ENCODE measurements at regions not wholly inside any gene's neighbourhood (a gene's known extent, or its start where the extent isn't known, plus 50 kb on each side); places are given as distances from the start of the nearest gene placed in this dataset.
"Not testable (repeated sequence)": the region's sequence is repeated elsewhere in the genome, so short reads cannot be mapped to it uniquely, and the experiment has no call there.

GRCh38 chr12:17571047-17571446 lies 518.9 kb downstream of the RERGL start:
- in situ Hi-C loops (cut with HindIII; ENCODE audit: low pct_unique_long_range_greater_than_20kb, low sequenced_read_pairs): no loop called here
- H3K27me3 ChIP-seq (ENCODE audit: control insufficient read depth, insufficient read depth, low read length): no peaks in the 10 kb centered on the region
- intact Hi-C loops (cut with micrococcal nuclease; ENCODE audit: unreplicated experiment): no loop called here
- no peaks in the 10 kb centered on the region for H3K4me1 ChIP-seq (ENCODE audit: control insufficient read depth, insufficient read depth, low read length)
- CTCF ChIA-PET: no interaction called here
- no peak overlapping the region for H3K27ac ChIP-seq (ENCODE audit: low read length)
- no TSS peak for BruUV-seq (replicated peaks)
- DNase-seq (ENCODE audit: low read depth, low spot score) (no peak), ATAC-seq (no peak)
- no peaks in the 10 kb centered on the region for H3K9me3 ChIP-seq (ENCODE audit: control insufficient read depth, insufficient read depth, low read depth, low read length)
- POLR2A ChIA-PET: no interaction called here
- no peak overlapping the region for H3K4me3 ChIP-seq (ENCODE audit: low read depth in 2 of 2, low read length in 2 of 2)
- H3K36me3 ChIP-seq (ENCODE audit: control insufficient read depth, insufficient read depth, low read length): no peaks in the 10 kb centered on the region; the same call in 1 of the 2 replicates
- TF ChIP-seq TCF7L2 (IDR thresholded peaks at IDR 0.05; ENCODE audit: low read depth, low read length) (no peak), REST (IDR thresholded peaks at IDR 0.05; ENCODE audit: insufficient read depth in 1 of 2, low read depth in 2 of 2, low read length in 1 of 2) (no peak), SIN3A (IDR thresholded peaks at IDR 0.05; ENCODE audit: borderline replicate concordance, insufficient read depth, low read depth, low read length) (no peak), POLR2AphosphoS5 (IDR thresholded peaks at IDR 0.05; ENCODE audit: low read depth, low read length) (no peak), CTCF (IDR thresholded peaks at IDR 0.05) (no peak)

- in situ Hi-C loops (cut with HindIII; ENCODE audit: low pct_unique_long_range_greater_than_20kb, low sequenced_read_pairs); H3K4me3 ChIP-seq (ENCODE audit: low read depth in 2 of 2, low read length in 2 of 2); H3K27ac ChIP-seq (ENCODE audit: low read length); intact Hi-C loops (cut with micrococcal nuclease; ENCODE audit: unreplicated experiment); H3K27me3 ChIP-seq (ENCODE audit: control insufficient read depth, insufficient read depth, low read length); H3K9me3 ChIP-seq (ENCODE audit: control insufficient read depth, insufficient read depth, low read depth, low read length); ATAC-seq; CTCF ChIA-PET; H3K4me1 ChIP-seq (ENCODE audit: control insufficient read depth, insufficient read depth, low read length); H3K36me3 ChIP-seq (ENCODE audit: control insufficient read depth, insufficient read depth, low read length); DNase-seq (ENCODE audit: low read depth, low spot score); POLR2A ChIA-PET; BruUV-seq (replicated peaks): not testable (repeated sequence)
Measured at GRCh38 chr12:17564630-17565029, 525.4 kb downstream of the RERGL start.

- H3K27ac ChIP-seq (ENCODE audit: low read length): no peak overlapping the region
- no peaks in the 10 kb centered on the region for H3K4me1 ChIP-seq (ENCODE audit: control insufficient read depth, insufficient read depth, low read length)
- CTCF ChIA-PET: interaction anchor here (0.6 kb wide), 1 partner anchor 1189 kb away, joined by 7 read pairs; no protein-coding TSS in a partner anchor
- in situ Hi-C loops (cut with HindIII; ENCODE audit: low pct_unique_long_range_greater_than_20kb, low sequenced_read_pairs) (no loop called here), intact Hi-C loops (cut with micrococcal nuclease; ENCODE audit: unreplicated experiment) (no loop called here)
- no peak for TF ChIP-seq CTCF (IDR thresholded peaks at IDR 0.05)
- DNase-seq (ENCODE audit: low read depth, low spot score): no peak
- no TSS peak for BruUV-seq (replicated peaks)
- POLR2A ChIA-PET: no interaction called here
- no peaks in the 10 kb centered on the region for H3K9me3 ChIP-seq (ENCODE audit: control insufficient read depth, insufficient read depth, low read depth, low read length)
- no peak overlapping the region for H3K4me3 ChIP-seq (ENCODE audit: low read depth in 2 of 2, low read length in 2 of 2)
- no peaks in the 10 kb centered on the region for H3K27me3 ChIP-seq (ENCODE audit: control insufficient read depth, insufficient read depth, low read length)
- no peaks in the 10 kb centered on the region for H3K36me3 ChIP-seq (ENCODE audit: control insufficient read depth, insufficient read depth, low read length)
- no peak for ATAC-seq
Measured at GRCh38 chr12:17550011-17550410, 540.0 kb downstream of the RERGL start.

Measured in Panc1 (cell line).